Endothelial cell of umbilical vein (primary cell): ENCODE measurements at regions not wholly inside any gene's neighbourhood (a gene's known extent, or its start where the extent isn't known, plus 50 kb on each side); places are given as distances from the start of the nearest gene placed in this dataset.

ENCODE experiments used
- BruUV-seq: library from RNA; stranded (reverse); fragments of 400-500 nt; replicated peaks from 2 replicates; lab custom pipeline; 2021; lab: Mats Ljungman, UMichigan
- CTCF ChIA-PET: fragments of 300-600, 350-600 bp; sonication (Branson Sonifier 250); formaldehyde crosslinking; loops from one replicate; lab custom pipeline; 2021; ENCODE audit warnings: antibody characterized with exemption, inconsistent platforms; lab: Charles Lee
- POLR2A ChIA-PET: fragments of 300-600, 350-600 bp; sonication (Branson Sonifier 250); formaldehyde crosslinking; loops from one replicate; lab custom pipeline; 2021; ENCODE audit warnings: antibody characterized with exemption, inconsistent platforms; lab: Charles Lee
- DNase-seq: peaks from one replicate; pipeline ENCODE4 v3.0.0-alpha.2; 2011; ENCODE audit warnings: low read depth, low spot score
- FAIRE-seq: peaks from 2 replicates; lab custom pipeline; 2011; peaks lifted over from hg19 to GRCh38; lab: Jason Lieb, UNC
- H2AFZ ChIP-seq: 2 replicates; pipeline ENCODE4 v1.6.0; 2012; ENCODE audit warnings: low read depth, low read length, control low read depth, inconsistent platforms
- H3K27ac ChIP-seq: 2 replicates; pipeline ENCODE4 v1.5.1; 2011; ENCODE audit warnings: low read depth, mild to moderate bottlenecking, control low read depth, low read length, moderate library complexity; ENCODE audit not compliant: insufficient read depth
- H3K27me3 ChIP-seq, 2 experiments: 2 replicates each; pipeline versions ENCODE4 v1.6.0 to v1.6.1; 2011; ENCODE audit warnings: low read length in 2 of 2, mixed read lengths in 1 of 2; ENCODE audit not compliant: control insufficient read depth in 2 of 2, insufficient read depth in 2 of 2
- H3K36me3 ChIP-seq, 2 experiments: 2 replicates in 1 of 2; 3 replicates in 1 of 2; pipeline ENCODE4 v1.5.1; 2011; ENCODE audit warnings: low read length in 2 of 2, mild to moderate bottlenecking in 1 of 2, moderate library complexity in 1 of 2; ENCODE audit not compliant: control insufficient read depth in 2 of 2, insufficient read depth in 2 of 2; ENCODE audit errors: extremely low read depth in 1 of 2
- H3K4me1 ChIP-seq: 3 replicates; pipeline ENCODE4 v1.5.1; 2011; ENCODE audit warnings: mild to moderate bottlenecking, low read length; ENCODE audit not compliant: control insufficient read depth, insufficient read depth; ENCODE audit errors: extremely low read depth
- H3K4me2 ChIP-seq: 2 replicates; pipeline ENCODE4 v1.6.1; 2011; ENCODE audit warnings: low read length, control low read depth, mixed read lengths; ENCODE audit not compliant: insufficient read depth
- H3K4me3 ChIP-seq, 3 experiments: fragments of 200-600 bp in 1 of 3; sonication (generic), shearing (Covaris generic) in 1 of 3; replicated peaks in 1 of 3; 2 replicates each; pipeline ENCODE4 v1.5.1; 2011 to 2016; ENCODE audit warnings: control low read depth in 3 of 3, low read length in 3 of 3, mild to moderate bottlenecking in 2 of 3, inconsistent platforms in 1 of 3, low read depth in 1 of 3, moderate library complexity in 1 of 3; ENCODE audit not compliant: insufficient read depth in 1 of 3
- H3K79me2 ChIP-seq: 2 replicates; pipeline ENCODE4 v1.6.0; 2012; ENCODE audit warnings: low read length, inconsistent platforms; ENCODE audit not compliant: control insufficient read depth, insufficient read depth
- H3K9ac ChIP-seq: replicated peaks from 2 replicates; pipeline ENCODE3; 2011; ENCODE audit warnings: low read length, control low read depth; ENCODE audit not compliant: insufficient read depth; ENCODE audit errors: extremely low read depth
- H3K9me1 ChIP-seq: replicated peaks from 3 replicates; pipeline ENCODE4 v1.6.0; 2011; ENCODE audit warnings: mild to moderate bottlenecking, low read length; ENCODE audit not compliant: control insufficient read depth, insufficient read depth; ENCODE audit errors: extremely low read depth
- H3K9me3 ChIP-seq: replicated peaks from 2 replicates; pipeline ENCODE4 v1.5.1; 2012; ENCODE audit warnings: low read length, inconsistent platforms; ENCODE audit not compliant: control insufficient read depth, insufficient read depth
- H4K20me1 ChIP-seq: replicated peaks from 2 replicates; pipeline ENCODE3; 2011; ENCODE audit warnings: mild to moderate bottlenecking, low read length; ENCODE audit not compliant: control insufficient read depth, insufficient read depth; ENCODE audit errors: extremely low read depth
- EZH2 ChIP-seq: IDR thresholded peaks from 2 replicates; pipeline ENCODE4 v1.6.1; 2012; ENCODE audit warnings: borderline replicate concordance, low read depth, mild to moderate bottlenecking, moderate library complexity, low read length, inconsistent platforms; ENCODE audit not compliant: severe bottlenecking
- FOS ChIP-seq: IDR thresholded peaks from 2 replicates; pipeline ENCODE4 v1.6.1; 2011; ENCODE audit warnings: mild to moderate bottlenecking, low read length, moderate library complexity, borderline replicate concordance; ENCODE audit not compliant: insufficient read depth
- GATA2 ChIP-seq: IDR thresholded peaks from 2 replicates; pipeline ENCODE4 v1.7.0; 2011; ENCODE audit warnings: low read depth, mild to moderate bottlenecking, moderate library complexity, mixed read lengths, low read length; ENCODE audit not compliant: insufficient read length, insufficient read depth
- JUN ChIP-seq: IDR thresholded peaks from 2 replicates; pipeline ENCODE4 v1.6.1; 2011; ENCODE audit warnings: borderline replicate concordance, low read depth; ENCODE audit not compliant: insufficient read length, insufficient read depth
- MYC ChIP-seq: IDR thresholded peaks from one replicate; pipeline ENCODE4 v1.6.1; 2011; ENCODE audit warnings: mild to moderate bottlenecking, low read depth, low read length
- POLR2A ChIP-seq: IDR thresholded peaks from 2 replicates; pipeline ENCODE4 v1.6.1; 2012; ENCODE audit warnings: low read depth, mild to moderate bottlenecking, control low read depth, low read length
- POLR2AphosphoS5 ChIP-seq: IDR thresholded peaks from 2 replicates; pipeline ENCODE4 v1.6.1; 2012; ENCODE audit warnings: low read depth, mild to moderate bottlenecking, control low read depth, low read length, moderate library complexity; ENCODE audit not compliant: insufficient read depth
- dilution Hi-C: fragments of 300-500 bp; cut with MboI; formaldehyde crosslinking; loops from one replicate; pipeline ENCODE4 v1.15.0; 2019; ENCODE audit warnings: low sequenced_read_pairs; ENCODE audit not compliant: extremely low pct_ligation_motif_present
- intact Hi-C: fragments of 100-400 bp; cut with micrococcal nuclease; formaldehyde crosslinking; loops from one replicate; pipeline ENCODE4 v1.10.0; 2022
- TF ChIP-seq, protein P1 (sequence below): IDR thresholded peaks from 2 replicates; pipeline ENCODE4 v1.6.1; 2011; ENCODE audit not compliant: insufficient read depth, insufficient read length
- TF ChIP-seq, protein P2 (sequence below), 2 donors: IDR thresholded peaks; 1 replicate in 1 of 2; 2 replicates in 1 of 2; pipeline ENCODE4 v1.5.1; 2011; ENCODE audit warnings: low read length in 2 of 2, mild to moderate bottlenecking in 2 of 2, moderate library complexity in 2 of 2, control low read depth in 1 of 2, inconsistent platforms in 1 of 2, low read depth in 1 of 2; ENCODE audit not compliant: insufficient read depth in 1 of 2; ENCODE audit errors: extremely low read depth in 1 of 2

DNA sequence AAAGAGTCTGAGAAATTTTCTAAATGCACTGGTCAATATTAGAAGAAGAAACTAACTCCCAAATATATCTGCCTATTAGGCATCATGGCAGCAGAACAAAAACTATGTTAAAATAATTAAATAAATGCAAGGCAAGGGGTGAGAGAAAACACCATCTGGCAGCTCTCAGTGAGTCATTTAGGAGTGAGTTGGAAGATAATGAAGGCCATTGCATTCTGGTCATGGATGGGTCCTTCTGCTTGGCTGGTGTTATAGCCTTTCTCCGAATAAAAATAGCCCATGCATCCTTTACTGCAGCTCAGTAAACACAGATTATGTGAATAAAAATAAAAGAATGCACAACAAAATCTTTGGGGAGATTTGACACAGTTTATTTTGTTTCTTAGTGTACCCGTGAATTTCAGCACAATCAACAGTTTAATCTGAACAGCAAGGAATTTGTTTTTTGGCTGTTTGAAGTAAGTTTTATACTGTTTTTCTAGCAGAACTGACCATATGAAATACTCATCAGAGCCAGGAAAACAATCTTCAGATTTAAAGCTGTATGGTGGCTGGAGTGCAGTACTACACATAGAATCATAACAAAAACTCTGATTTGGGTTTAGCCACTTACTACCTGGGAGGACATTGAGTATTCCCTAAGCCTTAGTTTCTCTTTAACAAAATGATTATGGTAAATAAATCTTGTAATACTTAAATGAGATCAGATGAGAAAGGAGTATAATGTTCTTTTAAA, 225.1 kb upstream of the ITGA4 start:
- BruUV-seq = no TSS peak
- Histone ChIP-seq H3K9me3 (no peaks in the 10 kb centered on the region), H3K4me1 (no peaks in the 10 kb centered on the region), H3K79me2 (no peaks in the 10 kb centered on the region), H3K27ac (no peak overlapping the region), H3K4me2 (no peak overlapping the region), H3K36me3 (no peaks in the 10 kb centered on the region), H3K9me1 (no peaks in the 10 kb centered on the region), H3K4me3 (no peak overlapping the region), H3K9ac (no peak overlapping the region), H4K20me1 (no peaks in the 10 kb centered on the region), H2AFZ (no peak overlapping the region), H3K27me3 (no peaks in the 10 kb centered on the region)
- intact Hi-C loops = no loop called here
- POLR2A ChIA-PET = no interaction called here
- dilution Hi-C loops = no loop called here
- no peak for FAIRE-seq
- TF ChIP-seq POLR2A (no peak), EZH2 (no peak), GATA2 (no peak), FOS (no peak), MYC (no peak), POLR2AphosphoS5 (no peak), JUN (no peak)
- TF ChIP-seq, protein P1, sequence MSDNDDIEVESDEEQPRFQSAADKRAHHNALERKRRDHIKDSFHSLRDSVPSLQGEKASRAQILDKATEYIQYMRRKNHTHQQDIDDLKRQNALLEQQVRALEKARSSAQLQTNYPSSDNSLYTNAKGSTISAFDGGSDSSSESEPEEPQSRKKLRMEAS = no peak
- TF ChIP-seq, protein P2, sequence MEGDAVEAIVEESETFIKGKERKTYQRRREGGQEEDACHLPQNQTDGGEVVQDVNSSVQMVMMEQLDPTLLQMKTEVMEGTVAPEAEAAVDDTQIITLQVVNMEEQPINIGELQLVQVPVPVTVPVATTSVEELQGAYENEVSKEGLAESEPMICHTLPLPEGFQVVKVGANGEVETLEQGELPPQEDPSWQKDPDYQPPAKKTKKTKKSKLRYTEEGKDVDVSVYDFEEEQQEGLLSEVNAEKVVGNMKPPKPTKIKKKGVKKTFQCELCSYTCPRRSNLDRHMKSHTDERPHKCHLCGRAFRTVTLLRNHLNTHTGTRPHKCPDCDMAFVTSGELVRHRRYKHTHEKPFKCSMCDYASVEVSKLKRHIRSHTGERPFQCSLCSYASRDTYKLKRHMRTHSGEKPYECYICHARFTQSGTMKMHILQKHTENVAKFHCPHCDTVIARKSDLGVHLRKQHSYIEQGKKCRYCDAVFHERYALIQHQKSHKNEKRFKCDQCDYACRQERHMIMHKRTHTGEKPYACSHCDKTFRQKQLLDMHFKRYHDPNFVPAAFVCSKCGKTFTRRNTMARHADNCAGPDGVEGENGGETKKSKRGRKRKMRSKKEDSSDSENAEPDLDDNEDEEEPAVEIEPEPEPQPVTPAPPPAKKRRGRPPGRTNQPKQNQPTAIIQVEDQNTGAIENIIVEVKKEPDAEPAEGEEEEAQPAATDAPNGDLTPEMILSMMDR (IDR thresholded peaks at IDR 0.05; ENCODE audit: extremely low read depth in 1 of 2, insufficient read depth in 1 of 2, low read depth in 1 of 2, low read length in 2 of 2) = no peak
- no peak for DNase-seq
- CTCF ChIA-PET = no interaction called here
